Retina (tissue), 1 donor: ENCODE measurements at regions not wholly inside any gene's neighbourhood (a gene's known extent, or its start where the extent isn't known, plus 50 kb on each side); places are given as distances from the start of the nearest gene placed in this dataset.
A peak's percentile ranks its signal among the peaks of the same experiment; 100 is the strongest.
"Not testable (repeated sequence)": the region's sequence is repeated elsewhere in the genome, so short reads cannot be mapped to it uniquely, and the experiment has no call there.

Experiments
- DNase-seq: peaks from one replicate; pipeline ENCODE4 v3.0.0-alpha.2; 2016

DNA sequence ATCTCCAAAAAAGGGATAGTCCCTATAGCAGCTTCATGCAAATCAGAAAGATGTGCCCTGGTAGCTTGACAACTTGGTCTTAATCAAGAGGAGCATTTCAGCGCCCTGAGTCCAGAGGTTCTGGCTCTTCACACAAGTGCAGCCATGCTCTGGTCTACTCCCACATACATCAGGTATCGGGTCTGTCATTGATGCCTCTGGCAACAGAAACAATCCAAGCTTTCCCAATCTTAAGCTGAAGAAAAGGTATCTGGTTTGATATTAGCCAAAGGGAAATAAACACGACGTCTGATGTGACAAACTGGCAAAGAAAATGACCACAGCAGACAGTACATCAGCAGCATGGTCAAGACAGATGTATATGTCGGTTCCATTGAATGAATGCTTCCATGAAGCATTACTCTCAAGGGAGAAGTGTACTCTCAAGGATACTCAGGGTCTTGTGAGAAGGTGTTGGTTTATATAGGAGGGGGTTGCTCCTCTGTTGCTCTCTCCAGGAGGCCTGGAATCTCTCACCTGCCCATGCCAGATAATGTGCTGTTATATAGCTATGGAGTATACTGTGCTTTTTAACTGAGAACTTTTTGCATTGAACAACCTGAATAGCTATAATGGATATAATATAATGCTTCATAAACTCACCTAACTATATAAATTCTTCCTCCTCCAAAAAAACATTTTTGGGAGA, 879.6 kb upstream of the PCDH10 start:
- no peak for DNase-seq

GRCh38 chr4:132275583-132276121, 873.4 kb upstream of the PCDH10 start:
- DNase-seq: no peak

GRCh38 chr4:132276185-132276584, 872.9 kb upstream of the PCDH10 start:
- no peak for DNase-seq

- DNase-seq: no peak
These were observed 872.1 kb upstream of the PCDH10 start for GRCh38 chr4:132276989-132277388.

DNA sequence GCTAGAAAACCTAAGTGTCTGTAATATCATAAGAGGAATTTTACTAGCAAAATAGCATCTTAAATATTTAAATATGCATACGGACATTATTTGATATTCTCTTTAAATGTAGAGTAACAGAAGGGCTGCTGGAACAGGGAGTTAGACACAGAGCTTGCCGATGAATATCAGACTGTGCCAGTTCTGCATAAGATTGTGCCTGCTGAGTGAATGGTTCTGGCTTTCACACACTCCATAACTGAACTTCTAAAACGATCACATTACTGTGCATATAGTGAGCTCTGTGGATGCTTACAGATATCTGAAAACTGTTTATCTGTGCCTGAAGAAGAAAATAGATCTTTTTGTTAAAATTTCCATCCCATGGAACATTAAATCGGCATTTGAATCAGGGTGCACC, 867.4 kb upstream of the PCDH10 start:
- DNase-seq: no peak

DNA sequence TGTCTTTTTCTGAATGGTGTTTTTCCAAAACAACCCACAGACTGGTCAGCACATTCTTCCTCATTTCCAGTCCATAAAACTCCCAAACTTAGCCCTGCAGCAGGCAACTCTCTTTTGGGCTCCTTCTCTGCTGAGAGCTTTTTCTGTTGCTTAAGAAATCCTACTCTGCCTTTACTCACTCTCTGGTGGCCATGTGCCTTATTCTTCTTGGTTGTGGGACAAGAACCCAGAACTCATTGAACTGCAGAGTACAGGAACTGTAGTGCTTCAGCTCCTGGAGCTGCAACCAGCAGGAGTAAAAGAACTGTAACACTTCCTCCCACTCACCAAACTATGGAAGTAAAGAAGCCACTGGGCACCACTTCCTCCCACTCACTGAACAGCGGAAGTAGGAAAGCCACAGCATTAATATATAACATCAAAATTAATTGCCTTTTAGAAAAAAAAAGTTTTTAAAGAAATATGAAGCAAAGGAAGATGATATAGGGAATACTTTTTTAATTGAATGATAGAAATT, 864.1 kb upstream of the PCDH10 start:
- DNase-seq: no peak

GRCh38 chr4:132297346-132297745, 851.7 kb upstream of the PCDH10 start:
- DNase-seq: no peak

DNA sequence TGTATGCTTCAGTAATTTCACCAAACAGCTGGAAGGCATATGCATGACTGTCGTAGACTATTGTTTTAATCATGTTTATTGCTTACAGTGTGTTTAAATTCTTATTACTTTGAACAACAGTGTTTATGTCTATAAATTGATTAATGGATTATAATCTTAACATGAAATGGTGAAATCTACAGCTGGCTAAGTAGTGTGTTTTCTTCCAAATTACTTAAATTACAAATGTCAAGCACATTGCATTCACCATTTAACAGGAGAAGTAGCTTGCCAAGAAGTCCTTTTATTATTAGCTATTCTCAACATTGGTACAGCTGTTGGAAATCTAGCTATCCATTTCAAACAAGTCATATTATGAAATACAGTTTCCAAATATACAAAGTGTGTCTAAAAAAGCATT, 849.3 kb upstream of the PCDH10 start:
- DNase-seq: no peak

DNA sequence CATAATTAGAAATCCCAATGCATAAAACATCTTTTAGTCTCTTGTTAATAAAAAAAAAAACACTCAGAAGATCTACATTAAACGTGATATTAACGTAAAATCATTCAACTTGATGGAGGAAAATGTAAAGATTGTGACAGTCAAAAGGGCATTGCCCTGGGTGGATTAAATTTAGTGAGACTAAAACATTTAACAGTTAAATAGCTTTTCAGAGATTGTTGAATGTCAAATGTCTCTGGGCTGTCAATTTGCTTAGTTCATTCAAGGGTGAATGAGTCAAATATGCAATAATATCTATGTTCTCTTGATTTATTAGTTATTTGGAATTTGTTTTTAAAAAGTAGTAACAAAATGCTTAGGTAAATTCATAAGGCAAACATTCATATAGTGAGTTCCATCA, 836.6 kb upstream of the PCDH10 start:
- DNase-seq: peak; percentile 2

DNA sequence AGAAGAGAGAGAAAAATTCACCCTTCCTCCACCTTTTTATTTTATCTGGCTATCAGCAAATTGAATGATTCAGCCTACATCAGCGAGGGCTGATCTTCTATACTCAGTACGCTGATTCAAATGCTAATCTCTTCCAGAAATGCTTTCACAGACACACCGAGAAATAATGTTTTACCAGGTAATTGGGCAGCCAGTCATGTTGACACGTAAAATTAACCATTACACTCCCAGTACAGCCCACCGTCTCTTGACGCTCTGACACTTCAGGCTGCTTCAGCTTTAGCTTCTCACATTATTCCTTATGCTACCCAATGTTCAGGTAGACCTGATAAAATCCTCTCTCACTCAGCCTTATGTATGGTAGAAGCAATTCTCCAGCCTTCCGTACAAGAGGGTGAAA, 835.2 kb upstream of the PCDH10 start:
- no peak for DNase-seq

- no peak for DNase-seq
These were observed 832.4 kb upstream of the PCDH10 start for GRCh38 chr4:132316738-132317137.

DNA sequence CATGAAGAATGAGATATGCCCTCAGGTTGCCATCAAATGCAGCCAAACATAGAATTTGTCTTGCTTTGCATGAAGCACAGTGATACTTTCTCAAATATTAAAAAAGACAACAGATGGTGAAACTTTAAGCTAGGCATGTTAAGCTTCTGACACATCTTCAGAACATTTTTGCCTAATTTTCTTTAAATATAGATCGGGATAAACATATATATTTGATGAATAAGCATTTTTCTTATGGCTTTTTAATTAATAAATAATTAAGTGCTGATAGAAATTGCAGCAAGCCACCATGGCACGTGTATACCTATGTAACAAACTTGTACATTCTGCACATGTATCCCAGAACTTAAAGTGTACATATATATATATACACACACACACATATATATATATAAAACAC, 831.2 kb upstream of the PCDH10 start:
- DNase-seq: no peak

DNA sequence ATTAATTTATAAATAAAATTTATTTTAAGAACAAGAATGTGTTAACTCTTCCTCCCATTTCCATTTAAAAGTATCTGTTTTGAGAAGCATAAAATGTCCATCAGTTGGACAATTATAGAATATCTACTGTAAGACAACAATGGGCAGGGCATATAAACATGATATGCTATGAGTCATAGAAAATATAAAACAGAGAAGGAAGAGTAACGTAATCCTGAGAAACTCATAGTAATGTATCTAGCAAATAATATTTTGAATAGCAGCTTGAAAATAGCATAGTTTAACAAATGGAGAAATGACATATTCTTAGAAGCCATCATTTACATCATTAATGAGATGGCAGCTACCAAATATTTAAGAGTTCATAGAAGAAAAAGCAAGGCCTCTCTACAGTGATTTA, 820.3 kb upstream of the PCDH10 start:
- DNase-seq: no peak

DNA sequence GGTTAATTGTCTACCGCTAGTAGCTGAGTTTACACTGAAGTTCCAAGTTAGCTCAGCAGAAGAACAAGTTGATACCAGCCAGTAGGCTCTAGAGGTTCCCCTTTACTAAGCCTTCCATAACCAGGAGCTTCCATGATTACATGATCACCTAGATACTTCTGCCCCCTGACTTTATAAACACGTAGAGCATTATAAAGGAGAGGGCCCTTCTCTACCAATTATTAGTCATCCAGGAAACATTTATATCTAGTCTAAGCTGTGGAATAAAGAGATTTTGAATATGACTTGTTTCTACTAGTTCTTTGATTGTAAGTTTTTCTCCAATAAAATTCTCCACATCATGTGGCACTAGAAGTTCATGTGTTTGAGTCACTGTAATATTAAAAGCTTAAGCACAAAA, 818.1 kb upstream of the PCDH10 start:
- DNase-seq: no peak

GRCh38 chr4:132332932-132333723, 816.0 kb upstream of the PCDH10 start:
- DNase-seq: no peak

- DNase-seq: no peak
These were observed 815.4 kb upstream of the PCDH10 start for GRCh38 chr4:132333724-132334047.

DNA sequence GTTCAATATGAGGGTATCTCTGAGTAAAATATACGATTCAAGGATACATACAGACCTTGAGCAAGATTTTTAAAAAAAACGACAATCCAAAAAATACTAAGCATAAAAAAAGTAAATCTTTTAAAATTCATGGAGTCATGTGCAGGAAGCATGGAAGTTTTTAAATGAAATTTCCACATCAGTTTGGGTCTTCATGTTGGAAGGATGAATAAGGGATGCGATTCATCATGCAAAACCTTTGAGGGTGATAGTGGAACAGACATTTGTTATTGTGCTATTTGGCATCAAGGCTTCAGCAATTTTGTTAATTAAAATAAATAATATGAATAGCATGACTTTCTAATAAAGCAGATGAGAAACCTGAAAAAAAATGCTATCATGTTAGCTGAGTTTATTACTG, 815.0 kb upstream of the PCDH10 start:
- DNase-seq: no peak

DNA sequence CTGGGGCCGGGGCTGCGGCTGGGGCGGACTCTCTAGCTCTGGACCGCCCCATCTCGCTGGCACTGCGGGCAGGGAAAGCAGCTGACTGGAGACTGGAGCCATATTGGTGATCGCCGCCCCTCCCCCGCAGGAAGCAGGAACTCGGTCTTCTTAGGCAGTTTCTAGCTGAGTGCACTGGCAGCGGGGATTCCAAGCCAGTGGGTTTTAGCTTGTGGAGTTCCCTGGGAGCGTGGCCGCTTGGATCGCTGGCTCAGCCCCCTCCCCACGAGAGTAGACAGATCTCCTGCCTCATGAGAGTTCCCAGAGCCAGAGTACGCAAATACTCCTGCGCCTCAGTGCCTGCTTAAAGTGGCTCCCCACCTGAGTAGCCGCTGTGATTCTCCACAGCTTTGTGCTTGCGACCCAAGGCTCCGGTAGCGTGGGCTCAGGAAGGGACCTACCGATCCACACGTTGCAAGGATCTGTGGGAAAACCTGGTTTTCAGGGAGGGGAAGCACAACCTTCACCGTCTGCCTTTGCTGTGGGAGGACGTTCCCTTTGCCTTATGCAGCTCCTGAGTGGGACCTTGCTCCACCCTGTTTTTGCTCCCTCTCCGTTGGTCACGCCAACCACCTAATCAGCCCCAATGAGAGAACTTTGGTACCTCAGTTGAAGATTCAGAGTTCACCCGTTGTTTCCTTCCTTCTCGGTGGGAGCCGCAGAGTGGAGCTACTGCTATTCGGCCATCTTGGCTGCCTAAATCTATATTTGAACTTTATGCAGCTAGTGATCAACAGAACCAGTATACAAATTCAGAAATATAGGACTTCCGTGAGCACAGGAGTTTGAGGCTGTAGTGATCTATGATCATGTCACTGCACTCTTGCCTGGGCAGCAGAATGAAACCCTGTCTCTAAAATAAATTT, 803.9 kb upstream of the PCDH10 start:
- DNase-seq: no peak

DNA sequence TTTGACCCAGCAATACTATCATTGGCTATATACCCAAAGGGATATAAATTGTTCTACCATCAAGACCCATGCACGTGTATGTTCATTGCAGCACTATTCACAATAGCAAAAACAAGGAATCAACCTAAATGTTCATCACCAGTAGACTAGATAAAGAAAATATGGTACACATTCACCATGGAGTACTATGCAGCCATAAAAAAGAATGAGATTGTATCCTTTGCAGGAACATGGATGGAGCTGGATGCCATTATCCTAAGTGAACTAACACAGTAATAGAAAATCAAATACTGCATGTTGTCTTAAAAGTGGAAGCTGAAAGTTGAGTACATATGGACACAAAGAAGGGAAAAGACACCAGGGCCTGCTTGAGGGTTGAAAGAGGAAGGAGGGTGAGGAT, 803.1 kb upstream of the PCDH10 start:
- no peak for DNase-seq

GRCh38 chr4:132351606-132352005, 797.5 kb upstream of the PCDH10 start:
- DNase-seq: not testable (repeated sequence)

- DNase-seq: no peak
These were observed 766.9 kb upstream of the PCDH10 start for GRCh38 chr4:132382243-132382642.

DNA sequence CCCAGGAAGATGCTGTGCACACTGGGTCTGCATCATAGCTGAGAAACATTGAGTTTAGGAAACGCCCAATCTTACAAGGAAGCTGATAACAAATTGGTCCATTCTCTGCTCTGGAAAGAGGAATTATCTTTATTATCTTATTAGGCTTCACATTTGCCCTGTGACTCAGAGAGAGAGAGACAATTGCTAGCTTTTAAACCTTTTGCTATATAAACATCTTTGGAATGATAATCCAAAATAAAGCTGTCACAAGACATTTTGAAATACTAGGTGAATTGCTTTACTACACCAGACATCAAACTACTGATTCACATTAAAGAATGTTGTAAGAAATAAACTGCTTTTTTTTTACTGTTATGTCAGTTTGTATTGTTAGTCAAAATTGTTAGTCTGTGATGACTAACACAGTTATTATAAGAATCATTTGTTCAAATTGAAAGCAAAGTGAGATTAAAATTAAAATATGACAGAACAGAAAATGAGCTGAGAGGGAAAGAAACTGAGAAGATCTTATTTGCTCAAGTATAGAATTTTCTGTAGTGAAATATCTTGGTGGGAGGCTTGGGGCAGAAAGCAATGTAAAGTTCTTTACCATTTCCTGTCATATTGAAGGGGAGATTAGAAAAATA, 765.4 kb upstream of the PCDH10 start:
- no peak for DNase-seq

DNA sequence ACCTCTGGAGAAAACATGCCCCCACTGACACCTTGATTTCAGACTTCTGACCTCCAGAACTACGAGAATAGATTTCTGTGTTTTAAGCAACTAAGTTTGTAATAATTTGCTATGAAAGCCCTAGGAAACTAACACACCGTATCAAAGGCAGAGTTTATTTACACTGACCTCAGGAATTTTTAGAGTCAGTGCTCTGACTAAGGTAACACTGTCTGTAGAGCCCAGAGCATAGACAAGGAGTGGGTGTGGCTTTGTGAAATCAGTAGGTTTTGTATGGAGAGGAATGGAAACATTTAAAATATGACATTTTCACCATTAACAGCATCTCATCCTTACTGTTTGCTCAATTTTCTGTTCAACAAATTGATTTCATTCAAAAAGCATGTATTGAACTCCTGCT, 764.4 kb upstream of the PCDH10 start:
- no peak for DNase-seq
